HG02763 (cell line): ENCODE measurements at regions not wholly inside any gene's neighbourhood (a gene's known extent, or its start where the extent isn't known, plus 50 kb on each side); places are given as distances from the start of the nearest gene placed in this dataset.

ENCODE experiments used
- ATAC-seq: cut with Tn5 transposase; IDR thresholded peaks from one replicate; pipeline ENCODE4 v1.9.1; 2021; ENCODE audit warnings: mild to moderate bottlenecking, moderate library complexity; ENCODE audit not compliant: unreplicated experiment

DNA sequence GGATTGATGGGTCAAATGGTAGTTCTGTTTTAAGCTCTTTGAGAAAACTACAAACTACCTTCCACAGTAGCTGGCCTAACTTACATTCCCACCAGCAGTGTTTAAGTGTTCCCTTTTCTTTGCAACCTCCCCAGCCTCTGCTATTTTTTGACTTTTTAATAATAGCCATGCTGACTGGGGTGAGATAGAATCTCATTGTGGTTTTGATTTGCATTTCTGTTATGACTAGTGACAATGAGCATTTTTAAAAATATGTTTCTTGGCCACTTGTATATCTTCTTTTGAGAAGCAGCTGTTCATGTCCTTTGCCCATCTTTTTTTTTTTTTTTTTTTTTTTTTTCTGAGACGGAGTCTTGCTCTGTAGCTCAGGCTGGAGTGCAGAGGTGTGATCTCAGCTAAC lies 155.2 kb upstream of the BMPER start:
- peak; percentile 81 for ATAC-seq

DNA sequence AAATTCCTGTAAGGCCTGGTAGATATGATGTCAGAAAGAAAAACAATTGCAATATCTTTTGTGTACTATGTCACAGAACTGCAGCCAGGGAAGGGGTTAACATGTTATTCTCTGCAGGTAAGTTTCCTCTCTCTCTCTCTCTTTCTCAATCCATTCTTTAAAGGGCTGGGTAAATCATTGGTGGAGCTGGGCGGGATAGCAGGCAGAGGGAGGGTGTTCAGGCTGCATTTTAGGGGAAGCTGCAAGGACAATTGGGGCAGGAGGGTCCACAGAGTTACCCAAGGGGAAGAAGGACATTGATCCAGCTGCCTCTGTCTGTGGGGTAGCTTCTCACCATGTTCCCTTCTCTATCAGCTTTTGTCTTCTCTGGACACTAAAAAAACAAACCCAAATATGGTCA lies 153.9 kb upstream of the BMPER start:
- no peak for ATAC-seq

DNA sequence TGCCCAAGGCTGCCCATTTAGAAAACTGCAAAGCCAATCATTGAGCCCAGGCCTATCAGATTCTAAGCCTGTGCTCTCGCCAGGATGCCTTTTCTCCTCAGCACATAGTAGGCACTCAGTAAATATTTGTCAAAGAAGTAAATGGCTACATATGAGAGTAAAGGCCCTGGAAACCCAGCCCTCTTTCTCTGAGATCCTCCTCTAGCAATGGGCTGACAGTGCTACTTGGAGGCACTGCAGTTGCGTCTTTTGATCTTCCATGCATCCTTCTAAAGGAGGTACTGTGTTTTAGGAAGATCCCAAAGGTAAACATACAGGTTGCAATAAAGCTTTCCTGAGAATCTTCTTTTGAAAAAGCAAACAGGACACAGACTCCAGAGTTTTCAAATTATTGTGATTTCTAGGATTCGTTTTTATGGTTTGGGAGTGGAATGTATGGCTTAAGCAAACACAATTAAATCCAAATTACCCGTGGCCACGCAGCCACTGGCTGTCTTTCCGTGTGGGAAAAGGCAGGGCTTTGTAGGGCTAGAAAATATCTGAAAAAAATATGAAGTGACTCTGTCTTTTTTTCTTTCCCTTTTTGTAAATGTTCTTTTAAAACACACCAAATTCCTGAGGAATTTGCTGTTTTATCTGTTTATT lies 151.3 kb upstream of the BMPER start:
- ATAC-seq: no peak

DNA sequence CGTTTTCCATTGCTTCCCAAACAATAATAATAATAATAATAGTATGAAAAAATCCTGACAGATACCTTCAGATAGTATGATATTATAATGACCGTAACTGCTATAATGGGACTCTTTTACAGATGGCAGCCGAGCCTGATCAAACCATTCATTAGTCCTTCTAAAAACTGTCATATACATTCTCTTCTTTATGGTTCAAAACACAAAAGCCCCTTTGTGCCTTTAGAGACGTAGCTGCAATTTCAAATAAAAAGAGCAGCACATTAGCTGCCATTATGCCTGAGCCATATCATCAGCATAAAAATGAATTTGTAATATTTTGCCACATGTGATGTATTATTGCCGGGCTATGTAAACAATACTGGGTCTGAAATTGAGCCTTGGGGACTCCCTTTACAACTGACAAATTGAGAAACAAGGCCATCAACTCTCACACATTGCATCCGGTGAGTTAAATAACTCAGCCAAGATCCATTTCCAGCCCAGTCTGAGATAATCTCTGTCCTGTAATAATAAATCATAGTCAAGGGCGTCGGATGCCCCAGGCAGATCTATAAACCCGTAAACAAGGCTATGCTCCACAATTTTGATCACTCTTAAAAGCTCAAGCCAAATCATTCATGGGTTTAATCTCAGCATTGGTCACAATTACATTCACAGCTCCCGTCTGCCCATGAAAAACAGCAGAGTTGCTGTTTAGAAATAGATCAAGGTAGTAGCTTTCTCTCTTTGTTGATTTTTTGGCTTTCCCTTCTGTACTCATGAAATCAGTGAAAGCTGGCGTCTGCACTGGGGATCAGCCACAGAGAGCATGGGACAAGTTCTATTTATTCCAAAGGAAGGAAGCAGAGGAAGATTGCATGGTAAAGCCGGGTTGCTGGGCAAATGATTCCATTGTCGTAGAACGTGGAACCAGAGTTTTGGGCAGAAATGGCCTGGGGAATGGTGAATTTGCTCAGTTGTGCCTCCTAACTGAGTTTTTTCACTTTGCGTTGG lies 150.1 kb upstream of the BMPER start:
- ATAC-seq: no peak

DNA sequence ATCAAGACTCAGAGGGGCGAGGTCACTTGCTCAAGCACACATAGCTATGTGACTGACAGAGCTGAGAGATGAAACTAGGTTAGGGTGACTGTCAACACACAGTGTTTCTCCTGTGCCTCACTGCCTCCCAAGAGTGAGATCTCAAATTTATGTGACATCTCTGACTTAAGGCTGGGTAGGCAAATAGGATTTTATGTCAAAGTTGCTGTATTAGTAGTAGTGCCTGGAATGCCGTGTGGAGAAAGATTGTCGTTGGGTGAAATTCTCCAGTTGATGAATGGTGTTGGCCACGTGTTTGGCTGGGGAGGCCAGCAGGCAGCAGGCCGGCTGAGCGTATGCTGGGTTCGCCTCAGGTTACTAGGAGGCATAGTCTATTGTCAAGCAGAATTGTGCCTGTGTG lies 148.3 kb upstream of the BMPER start:
- no peak for ATAC-seq

DNA sequence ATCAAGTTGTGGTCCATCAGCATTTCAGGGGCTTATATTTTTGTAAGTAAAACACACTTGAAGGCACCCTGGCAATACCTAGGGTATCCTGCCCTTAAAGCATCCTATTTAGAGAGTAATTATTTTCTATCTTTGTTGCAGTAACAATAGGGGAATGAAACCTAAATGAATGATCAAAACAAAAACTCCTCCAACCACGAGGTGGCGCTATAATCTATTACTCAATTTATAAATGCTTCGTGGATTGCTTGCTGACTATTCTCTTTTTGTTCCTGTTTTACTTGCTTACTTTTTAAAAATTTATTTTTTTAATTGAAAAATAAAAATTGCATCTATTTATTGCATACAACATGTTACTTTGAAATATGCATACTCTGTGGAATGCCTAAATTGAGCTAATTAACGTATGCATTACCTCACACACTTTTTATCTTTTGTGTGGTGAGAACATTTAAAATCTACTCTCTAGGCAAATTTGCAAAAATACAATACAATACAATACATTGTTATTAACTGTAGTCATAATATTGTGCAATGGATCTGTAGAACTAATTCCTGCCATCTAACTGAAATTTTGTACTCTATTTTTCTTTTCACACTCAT lies 147.7 kb upstream of the BMPER start:
- no peak for ATAC-seq

DNA sequence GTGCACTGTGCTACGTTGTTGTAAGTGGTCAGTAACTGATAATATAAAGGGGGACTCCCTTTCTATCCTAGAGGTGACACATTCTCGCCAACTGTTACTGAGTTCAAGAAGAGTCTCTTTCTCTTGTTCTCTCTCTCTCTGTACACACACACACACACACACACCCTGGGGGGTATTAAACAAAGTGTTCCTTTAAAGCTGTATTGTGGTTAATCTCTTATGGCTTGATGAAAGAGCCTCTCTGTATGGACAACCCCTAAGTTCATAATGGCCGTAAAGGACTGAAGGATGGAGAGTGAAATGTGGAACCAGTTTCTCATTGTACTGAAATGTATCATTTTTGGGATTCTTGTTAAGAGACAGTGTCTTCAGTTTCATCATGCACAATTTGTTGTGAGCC lies 145.2 kb upstream of the BMPER start:
- ATAC-seq: no peak

DNA sequence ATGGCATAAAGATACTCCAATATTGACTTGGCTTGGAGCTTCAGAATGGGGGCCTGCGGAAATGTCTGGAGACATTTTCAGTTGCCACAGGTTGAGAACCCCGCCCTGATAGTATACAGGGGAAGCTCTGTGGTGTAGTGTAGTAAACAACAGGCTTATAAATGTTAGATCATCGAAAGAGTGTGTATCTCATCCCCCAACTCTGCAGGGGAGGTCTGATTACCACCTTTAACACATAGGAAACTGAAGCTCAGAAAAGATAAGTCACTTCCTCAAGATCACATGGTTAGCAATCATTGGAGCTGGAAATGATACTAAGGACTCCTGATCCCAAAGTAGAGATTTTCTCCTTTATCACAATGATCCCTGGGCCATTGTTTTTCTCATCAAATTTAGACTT lies 144.5 kb upstream of the BMPER start:
- ATAC-seq: no peak

DNA sequence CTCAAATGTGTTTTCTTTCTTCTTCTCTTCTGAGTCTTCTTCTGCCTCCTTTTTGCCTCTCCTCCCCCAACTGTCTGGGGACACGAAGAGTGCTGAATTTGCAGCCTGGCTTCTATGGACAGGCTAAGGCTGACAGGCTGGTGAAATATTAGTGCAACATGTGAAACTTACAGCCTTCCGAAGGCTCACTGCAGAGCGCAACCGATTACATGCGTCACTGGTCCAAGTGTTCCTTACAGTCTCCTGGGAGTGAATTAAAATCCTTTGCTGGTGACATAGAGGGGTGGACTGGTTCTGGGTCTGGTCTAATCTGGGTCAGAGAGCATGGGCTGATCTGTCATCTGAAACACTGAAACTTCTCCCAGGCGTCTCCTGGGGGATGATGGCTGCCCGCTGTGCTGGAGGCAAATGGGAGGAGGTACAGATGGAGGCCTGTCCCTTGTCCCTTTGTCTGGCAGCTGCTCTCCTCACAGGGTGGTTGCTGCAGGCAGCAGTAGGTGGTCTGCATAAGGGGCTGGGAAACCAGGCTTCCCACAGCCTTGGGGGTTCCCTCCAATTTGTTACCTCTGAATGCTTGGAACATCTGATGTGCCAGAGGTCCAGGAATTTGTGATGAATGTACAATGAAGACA lies 143.8 kb upstream of the BMPER start:
- ATAC-seq: no peak

DNA sequence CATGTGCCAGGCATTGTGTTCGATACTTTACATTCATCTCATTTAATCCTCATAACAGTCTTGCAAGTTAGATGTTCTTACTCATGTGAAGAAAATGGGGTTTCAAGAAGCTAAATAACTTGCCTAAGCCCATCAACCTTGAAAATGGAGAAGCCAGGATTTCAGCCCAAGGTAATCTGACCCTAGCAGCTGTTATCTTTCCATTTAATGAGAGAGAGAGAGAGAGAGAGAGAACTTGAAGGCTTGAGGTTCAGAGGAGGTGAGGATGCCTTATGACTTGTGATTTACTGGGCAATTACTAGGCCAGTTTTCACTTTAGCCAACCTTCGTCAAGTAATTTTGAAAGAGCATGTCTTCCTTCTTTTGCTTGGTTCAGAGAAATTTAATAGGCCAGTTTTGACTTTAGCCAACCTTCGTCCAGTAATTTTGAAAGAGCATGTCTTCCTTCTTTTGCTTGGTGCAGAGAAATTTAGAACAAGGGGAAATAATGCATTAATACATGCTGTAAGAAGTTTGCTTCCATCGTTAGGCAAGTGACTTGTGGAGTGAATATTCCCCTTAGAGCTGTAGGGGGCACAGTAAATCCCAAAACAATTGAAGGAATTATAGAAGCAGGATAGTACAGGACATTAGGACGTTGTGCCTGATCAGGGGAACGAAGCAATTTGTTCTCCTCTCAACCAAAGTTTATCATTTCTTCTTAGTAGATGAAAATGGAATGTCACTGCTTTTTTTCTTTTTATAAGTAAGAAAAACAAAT lies 143.0 kb upstream of the BMPER start:
- no peak for ATAC-seq

DNA sequence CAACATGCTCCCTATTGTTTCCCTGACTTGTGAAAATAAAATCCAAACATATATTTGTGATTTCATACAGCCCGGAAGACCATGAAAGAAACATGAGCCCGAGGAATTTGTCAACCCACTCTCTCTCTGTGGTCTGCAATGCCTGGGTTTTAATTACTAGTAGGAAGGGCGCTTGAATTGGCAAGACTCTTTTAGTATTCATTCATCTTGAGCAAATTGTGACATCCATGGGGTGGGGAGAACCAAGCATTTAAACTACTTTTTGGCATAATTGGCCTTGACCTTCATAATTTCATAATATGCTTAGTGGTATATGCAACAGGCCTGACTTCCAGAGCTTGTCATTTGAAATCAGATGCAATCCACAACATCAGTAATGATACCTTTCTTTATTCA lies 142.4 kb upstream of the BMPER start:
- ATAC-seq: no peak

DNA sequence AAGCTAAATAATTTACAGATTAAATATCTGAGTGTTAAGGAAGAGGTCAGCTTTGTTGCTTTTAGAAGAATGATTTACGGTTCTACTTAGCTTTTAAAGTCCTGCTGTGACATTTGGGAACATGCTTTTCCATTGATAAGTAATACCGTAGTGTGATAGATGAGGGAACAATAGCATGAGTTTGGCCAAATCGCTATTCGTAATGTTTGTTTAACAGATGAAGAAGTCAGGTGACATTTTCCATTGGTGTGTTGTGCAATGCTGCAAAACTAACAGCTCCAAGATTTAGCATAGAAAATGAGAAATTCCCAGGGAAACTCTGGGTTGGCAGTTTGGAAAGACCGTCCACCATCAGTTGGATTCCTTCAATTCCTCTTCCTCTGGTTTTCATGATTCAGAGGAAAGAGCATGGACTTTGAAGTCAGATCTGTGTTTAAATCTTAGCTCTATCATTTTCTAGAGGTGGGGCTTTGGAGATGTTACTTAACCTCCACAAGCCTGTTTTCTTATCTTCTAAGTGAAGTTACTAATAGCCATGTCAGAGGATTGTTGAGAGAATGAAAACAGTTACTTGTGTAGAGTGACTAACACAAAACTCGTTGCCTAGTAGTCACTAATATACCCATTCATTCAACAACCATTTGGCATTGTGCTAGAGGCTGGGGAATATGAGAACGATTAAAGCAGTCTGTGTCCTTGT lies 140.4 kb upstream of the BMPER start:
- ATAC-seq: no peak

DNA sequence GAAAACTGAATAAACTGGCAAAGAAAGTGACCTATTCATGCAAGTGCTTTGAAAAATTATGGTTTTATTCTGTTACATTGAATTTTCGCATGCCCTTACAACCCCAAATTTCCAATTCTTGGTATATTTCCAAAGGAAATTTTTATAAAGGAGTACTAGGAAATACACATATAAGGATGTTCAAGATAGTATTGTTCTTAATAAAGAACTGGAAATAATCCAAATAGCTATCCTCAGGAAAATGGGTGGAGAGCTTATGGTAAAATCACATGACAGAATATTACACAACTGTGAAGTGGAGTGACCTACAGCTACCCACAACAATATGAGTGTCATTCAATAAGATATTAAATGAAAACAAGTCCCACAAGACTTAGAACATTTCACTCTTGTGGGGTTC lies 138.9 kb upstream of the BMPER start:
- no peak for ATAC-seq

DNA sequence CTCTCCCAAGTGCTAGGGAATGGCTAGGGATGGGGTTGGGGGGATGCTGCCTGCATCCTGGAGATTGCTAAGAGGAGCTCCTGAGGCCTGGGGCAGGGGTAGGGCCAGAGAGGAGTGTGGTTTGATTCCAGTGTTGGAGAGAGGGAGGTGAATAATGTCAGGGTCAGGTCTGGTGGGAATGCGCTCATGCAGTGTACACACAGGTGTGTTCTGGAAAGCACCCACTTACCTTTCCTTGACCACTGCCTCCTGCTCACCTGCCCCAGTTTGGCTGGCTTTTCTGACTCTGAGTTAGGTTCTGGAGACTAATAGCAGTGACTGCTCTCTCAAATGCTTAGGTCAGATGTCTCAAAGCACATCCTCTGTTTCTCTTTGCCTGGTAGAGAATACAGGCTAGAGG lies 135.4 kb upstream of the BMPER start:
- ATAC-seq: no peak

DNA sequence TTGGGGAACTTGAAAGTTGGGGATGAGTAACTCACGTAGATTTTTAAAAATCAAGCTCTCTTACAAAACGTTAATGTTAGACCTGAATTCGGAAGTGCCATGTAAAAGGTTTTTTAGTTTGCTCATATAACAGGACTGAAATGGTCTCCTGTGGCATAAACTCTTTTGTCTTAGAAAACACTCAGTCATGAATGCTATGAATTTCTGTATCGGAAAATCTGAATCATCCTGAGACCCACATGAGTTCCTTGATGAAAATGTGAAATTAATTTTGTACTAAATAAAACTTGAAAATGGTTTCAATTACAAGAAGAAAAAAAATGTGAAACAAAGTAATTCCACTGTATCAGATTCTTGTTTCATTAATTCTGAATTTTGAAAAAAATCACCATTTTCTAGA lies 134.8 kb upstream of the BMPER start:
- ATAC-seq: no peak

DNA sequence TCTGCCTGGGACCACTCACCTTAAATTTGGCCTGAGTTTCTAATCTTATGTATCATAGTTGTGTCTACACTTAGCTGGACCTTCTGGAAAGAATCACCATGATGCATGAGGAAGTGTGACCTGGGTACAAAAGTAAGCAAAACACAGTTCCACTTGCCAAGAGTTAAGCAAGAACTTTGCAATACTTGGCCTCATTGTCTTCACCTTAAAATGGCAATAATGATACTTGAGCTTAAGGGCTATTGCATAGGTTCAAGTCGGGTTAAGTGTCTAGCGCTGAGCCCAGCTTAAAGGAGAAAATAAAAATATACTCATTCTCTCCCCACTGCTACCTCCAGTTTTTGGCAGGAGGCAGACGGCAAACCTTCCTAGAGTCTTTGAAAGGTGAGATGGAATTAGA lies 133.9 kb upstream of the BMPER start:
- ATAC-seq: no peak

DNA sequence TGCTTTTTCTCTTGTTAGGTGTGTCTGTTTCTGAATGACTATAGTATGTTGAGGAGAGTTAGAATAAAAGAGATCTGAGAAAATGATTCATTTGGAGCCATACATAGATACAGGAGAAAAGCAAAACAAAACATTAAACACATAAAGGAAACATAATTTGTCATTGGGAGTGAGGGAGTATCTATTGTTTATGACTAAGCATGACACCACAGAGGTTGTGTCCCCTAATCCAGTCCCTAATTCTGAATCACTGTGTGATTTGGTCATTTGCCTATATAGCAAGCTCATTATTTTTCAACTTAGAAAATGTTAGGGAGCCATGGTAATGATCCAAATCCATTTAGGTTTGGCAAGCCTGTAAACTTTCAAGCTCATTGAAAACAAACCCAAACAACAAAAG lies 132.3 kb upstream of the BMPER start:
- ATAC-seq: no peak

DNA sequence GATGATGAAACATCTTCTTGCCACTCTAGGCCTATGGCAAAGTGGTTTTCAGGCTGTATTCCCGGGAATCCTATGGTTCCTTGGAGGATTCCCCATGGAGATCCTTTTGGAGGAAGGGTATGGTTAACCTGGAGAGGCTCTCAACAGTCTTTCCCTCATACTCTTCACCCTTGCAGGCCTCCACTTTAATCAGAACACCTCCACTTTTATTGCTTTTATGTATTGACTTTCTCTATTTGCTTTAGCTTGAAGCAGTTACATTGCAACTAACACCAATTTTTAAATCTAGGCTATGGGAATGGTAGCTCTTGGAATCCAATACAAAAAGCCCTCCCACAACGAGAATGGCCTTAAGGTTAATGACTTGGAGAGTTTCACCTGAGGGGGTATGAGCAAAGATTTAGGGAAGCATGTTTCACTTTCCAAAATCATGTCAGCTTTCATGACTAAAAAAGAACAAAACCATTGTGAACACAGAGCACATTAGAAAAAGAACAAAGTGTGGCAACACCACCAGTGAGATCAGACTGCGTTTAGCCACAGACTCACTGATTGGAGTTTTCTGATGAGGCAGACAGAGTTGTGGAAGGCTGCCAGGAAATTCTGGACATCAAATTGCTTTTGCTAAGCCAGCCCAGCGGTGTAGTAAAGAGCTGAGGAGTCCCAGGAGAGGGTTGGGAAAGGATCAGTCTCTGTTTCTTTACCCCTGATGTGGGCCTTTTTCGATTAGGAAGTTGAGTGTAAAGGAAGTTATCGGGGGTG lies 130.4 kb upstream of the BMPER start:
- no peak for ATAC-seq

DNA sequence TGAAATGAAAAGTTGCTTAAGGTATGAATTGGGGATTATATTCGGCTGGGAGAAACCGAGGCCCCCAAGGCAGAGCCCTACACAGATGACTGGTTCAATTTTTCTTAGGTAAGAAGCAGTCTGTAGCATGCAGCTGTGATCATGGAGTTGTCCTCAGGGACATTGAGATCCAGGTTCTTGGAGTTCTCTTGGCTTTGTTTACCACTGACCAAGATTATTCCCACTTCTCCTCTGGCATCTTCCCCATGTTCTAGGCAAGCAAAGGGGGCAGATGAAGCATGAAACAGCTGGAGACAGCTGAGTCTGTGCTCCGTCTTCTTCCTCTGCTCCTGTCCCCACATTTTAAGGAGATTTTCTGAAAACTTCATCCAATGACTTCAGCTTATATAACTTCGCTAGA lies 129.5 kb upstream of the BMPER start:
- ATAC-seq: no peak
